ENCODE measurements at regions not wholly inside any gene's neighbourhood (a gene's known extent, or its start where the extent isn't known, plus 50 kb on each side); places are given as distances from the start of the nearest gene placed in this dataset.
"Not testable (repeated sequence)": the region's sequence is repeated elsewhere in the genome, so short reads cannot be mapped to it uniquely, and the experiment has no call there.

GRCh38 chr9:3741729-3742128 lies 215.9 kb upstream of the RFX3 start:
- ATAC-seq (no peak), DNase-seq (no peak)
- H3K27ac Mint-ChIP-seq = no peak overlapping the region
- H3K36me3 Mint-ChIP-seq (ENCODE audit: low read depth) = no peaks in the 10 kb centered on the region
- peaks cover 2% of the 10 kb centered on the region for H3K27me3 Mint-ChIP-seq
- peaks cover 4% of the 10 kb centered on the region for H3K9me3 Mint-ChIP-seq
- no peak overlapping the region for H3K4me3 Mint-ChIP-seq
- H3K4me1 Mint-ChIP-seq = peaks cover 24% of the 10 kb centered on the region

- Mint-ChIP-seq H3K4me3 (no peak overlapping the region), H3K9me3 (peaks cover under 1% of the 10 kb centered on the region), H3K36me3 (ENCODE audit: low read depth) (no peaks in the 10 kb centered on the region), H3K27me3 (peaks cover 2% of the 10 kb centered on the region), H3K4me1 (peaks cover 15% of the 10 kb centered on the region), H3K27ac (no peak overlapping the region)
- ATAC-seq (no peak), DNase-seq (no peak)
These were observed 215.1 kb upstream of the RFX3 start for GRCh38 chr9:3740690-3741419.

- H3K27me3 Mint-ChIP-seq = no peaks in the 10 kb centered on the region
- no peak overlapping the region for H3K27ac Mint-ChIP-seq
- no peaks in the 10 kb centered on the region for H3K36me3 Mint-ChIP-seq (ENCODE audit: low read depth)
- ATAC-seq (no peak), DNase-seq (no peak)
- no peaks in the 10 kb centered on the region for H3K9me3 Mint-ChIP-seq
- peaks cover 17% of the 10 kb centered on the region for H3K4me1 Mint-ChIP-seq
- no peak overlapping the region for H3K4me3 Mint-ChIP-seq
These were observed 210.4 kb upstream of the RFX3 start for GRCh38 chr9:3736161-3736560.

GRCh38 chr9:3735251-3735650 lies 209.4 kb upstream of the RFX3 start:
- Mint-ChIP-seq H3K27me3 (no peaks in the 10 kb centered on the region), H3K4me3 (no peak overlapping the region), H3K36me3 (ENCODE audit: low read depth) (no peaks in the 10 kb centered on the region), H3K4me1 (peaks cover 23% of the 10 kb centered on the region), H3K27ac (no peak overlapping the region), H3K9me3 (no peaks in the 10 kb centered on the region)
- no peak for ATAC-seq
- DNase-seq = no peak

- not testable (repeated sequence) for H3K9me3 Mint-ChIP-seq; DNase-seq; H3K4me3 Mint-ChIP-seq; ATAC-seq; H3K27ac Mint-ChIP-seq; H3K27me3 Mint-ChIP-seq; H3K36me3 Mint-ChIP-seq (ENCODE audit: low read depth)
- H3K4me1 Mint-ChIP-seq = peaks cover 25% of the 10 kb centered on the region
These were observed 207.9 kb upstream of the RFX3 start for GRCh38 chr9:3733527-3734262.

- Mint-ChIP-seq H3K4me1 (peaks cover 25% of the 10 kb centered on the region), H3K4me3 (no peak overlapping the region), H3K27me3 (no peaks in the 10 kb centered on the region), H3K36me3 (ENCODE audit: low read depth) (no peaks in the 10 kb centered on the region), H3K9me3 (no peaks in the 10 kb centered on the region), H3K27ac (no peak overlapping the region)
- ATAC-seq (no peak), DNase-seq (no peak)
These were observed 207.2 kb upstream of the RFX3 start for GRCh38 chr9:3733039-3733408.

GRCh38 chr9:3732077-3733038 lies 206.6 kb upstream of the RFX3 start:
- no peak overlapping the region for H3K4me3 Mint-ChIP-seq
- no peaks in the 10 kb centered on the region for H3K27me3 Mint-ChIP-seq
- ATAC-seq = peak; percentile 90
- peak; percentile 33 for DNase-seq
- H3K27ac Mint-ChIP-seq = no peak overlapping the region
- no peaks in the 10 kb centered on the region for H3K9me3 Mint-ChIP-seq
- peaks cover 25% of the 10 kb centered on the region for H3K4me1 Mint-ChIP-seq
- H3K36me3 Mint-ChIP-seq (ENCODE audit: low read depth) = no peaks in the 10 kb centered on the region

- Mint-ChIP-seq H3K36me3 (ENCODE audit: low read depth) (no peaks in the 10 kb centered on the region), H3K4me1 (peaks cover 25% of the 10 kb centered on the region), H3K27ac (peak overlapping the region; percentile 61), H3K9me3 (no peaks in the 10 kb centered on the region), H3K27me3 (no peaks in the 10 kb centered on the region), H3K4me3 (peak overlapping the region; percentile 10)
- DNase-seq (no peak), ATAC-seq (no peak)
These were observed 204.7 kb upstream of the RFX3 start for GRCh38 chr9:3730511-3730922.

- Mint-ChIP-seq H3K9me3 (no peaks in the 10 kb centered on the region), H3K36me3 (ENCODE audit: low read depth) (no peaks in the 10 kb centered on the region), H3K4me3 (no peak overlapping the region), H3K4me1 (no peaks in the 10 kb centered on the region), H3K27ac (no peak overlapping the region), H3K27me3 (peaks cover 1% of the 10 kb centered on the region)
- DNase-seq = no peak
- no peak for ATAC-seq
These were observed 195.3 kb upstream of the RFX3 start for GRCh38 chr9:3721096-3721495.

- H3K36me3 Mint-ChIP-seq (ENCODE audit: low read depth) = no peaks in the 10 kb centered on the region
- DNase-seq (no peak), ATAC-seq (no peak)
- no peak overlapping the region for H3K4me3 Mint-ChIP-seq
- H3K4me1 Mint-ChIP-seq = no peaks in the 10 kb centered on the region
- peaks cover 2% of the 10 kb centered on the region for H3K27me3 Mint-ChIP-seq
- H3K9me3 Mint-ChIP-seq = peaks cover 5% of the 10 kb centered on the region
- no peak overlapping the region for H3K27ac Mint-ChIP-seq
These were observed 193.5 kb upstream of the RFX3 start for GRCh38 chr9:3719286-3719685.

GRCh38 chr9:3716415-3716814 lies 190.6 kb upstream of the RFX3 start:
- no peaks in the 10 kb centered on the region for H3K4me1 Mint-ChIP-seq
- ATAC-seq (no peak), DNase-seq (no peak)
- no peak overlapping the region for H3K27ac Mint-ChIP-seq
- peaks cover 2% of the 10 kb centered on the region for H3K27me3 Mint-ChIP-seq
- peaks cover 5% of the 10 kb centered on the region for H3K9me3 Mint-ChIP-seq
- no peaks in the 10 kb centered on the region for H3K36me3 Mint-ChIP-seq (ENCODE audit: low read depth)
- H3K4me3 Mint-ChIP-seq = no peak overlapping the region

GRCh38 chr9:3708751-3709150 lies 182.9 kb upstream of the RFX3 start:
- no peak overlapping the region for H3K4me3 Mint-ChIP-seq
- ATAC-seq (no peak), DNase-seq (no peak)
- no peak overlapping the region for H3K27ac Mint-ChIP-seq
- no peaks in the 10 kb centered on the region for H3K9me3 Mint-ChIP-seq
- H3K36me3 Mint-ChIP-seq (ENCODE audit: low read depth) = no peaks in the 10 kb centered on the region
- H3K27me3 Mint-ChIP-seq = peaks cover 1% of the 10 kb centered on the region
- no peaks in the 10 kb centered on the region for H3K4me1 Mint-ChIP-seq

- ATAC-seq (no peak), DNase-seq (no peak)
- H3K9me3 Mint-ChIP-seq = no peaks in the 10 kb centered on the region
- H3K27ac Mint-ChIP-seq = no peak overlapping the region
- no peak overlapping the region for H3K4me3 Mint-ChIP-seq
- H3K36me3 Mint-ChIP-seq (ENCODE audit: low read depth) = no peaks in the 10 kb centered on the region
- H3K27me3 Mint-ChIP-seq = peaks cover 12% of the 10 kb centered on the region
- H3K4me1 Mint-ChIP-seq = no peaks in the 10 kb centered on the region
These were observed 179.1 kb upstream of the RFX3 start for GRCh38 chr9:3704890-3705289.

- H3K4me3 Mint-ChIP-seq = no peak overlapping the region
- H3K27ac Mint-ChIP-seq = no peak overlapping the region
- DNase-seq (no peak), ATAC-seq (no peak)
- H3K36me3 Mint-ChIP-seq (ENCODE audit: low read depth) = no peaks in the 10 kb centered on the region
- peaks cover 20% of the 10 kb centered on the region for H3K27me3 Mint-ChIP-seq
- H3K4me1 Mint-ChIP-seq = no peaks in the 10 kb centered on the region
- no peaks in the 10 kb centered on the region for H3K9me3 Mint-ChIP-seq
These were observed 175.0 kb upstream of the RFX3 start for GRCh38 chr9:3700772-3701171.

All from activated naive CD8-positive, alpha-beta T cell treated with anti-CD3 and anti-CD28 coated beads, Interleukin-2, amount 50 U/mL, for 24 hours (primary cell).